ENCODE measurements at regions not wholly inside any gene's neighbourhood (a gene's known extent, or its start where the extent isn't known, plus 50 kb on each side); places are given as distances from the start of the nearest gene placed in this dataset.

DNA sequence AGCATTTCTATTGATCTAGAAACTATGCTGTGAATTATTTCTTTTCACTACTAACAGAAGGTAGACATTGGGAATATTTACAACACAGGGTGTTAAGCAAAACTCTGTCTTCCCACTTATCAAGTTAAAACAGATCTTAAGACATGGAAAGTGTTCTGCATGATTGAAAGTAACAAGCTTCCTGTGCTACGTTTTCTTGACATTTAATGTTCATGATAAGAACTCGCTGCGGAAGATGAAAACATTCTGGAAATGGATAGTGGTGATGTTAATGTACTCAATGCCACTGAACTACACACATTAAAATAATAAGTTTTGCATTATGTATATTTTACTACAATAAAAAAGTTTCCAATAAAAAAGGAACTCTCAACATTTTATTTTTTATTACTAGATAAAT is 74.4 kb upstream of the SCN7A start:
- Histone ChIP-seq H4K20me1 (ENCODE audit: insufficient read depth, low read length) (no peaks in the 10 kb centered on the region), H2AFZ (ENCODE audit: low read length) (no peak overlapping the region), H3K4me2 (ENCODE audit: low read length) (no peak overlapping the region), H3K79me2 (ENCODE audit: insufficient read depth, low read length) (no peaks in the 10 kb centered on the region), H3K9me2 (ENCODE audit: low read depth, low read length) (no peaks in the 10 kb centered on the region), H3K36me3 (ENCODE audit: insufficient read depth, low read length) (no peaks in the 10 kb centered on the region), H3K9ac (ENCODE audit: low read length) (no peak overlapping the region), H3F3A (ENCODE audit: insufficient read depth, low read length) (no peaks in the 10 kb centered on the region), H3K27me3 (ENCODE audit: insufficient read depth, low read length) (no peaks in the 10 kb centered on the region), H3K4me3 (ENCODE audit: low read depth, low read length, poor library complexity, severe bottlenecking) (no peak overlapping the region), H3K9me3 (ENCODE audit: low read length) (no peaks in the 10 kb centered on the region), H3K4me1 (ENCODE audit: insufficient read depth, low read length, severe bottlenecking) (no peaks in the 10 kb centered on the region), H3K27ac (ENCODE audit: low read depth, low read length, poor library complexity, severe bottlenecking) (no peak overlapping the region)
- TF ChIP-seq, protein P1, sequence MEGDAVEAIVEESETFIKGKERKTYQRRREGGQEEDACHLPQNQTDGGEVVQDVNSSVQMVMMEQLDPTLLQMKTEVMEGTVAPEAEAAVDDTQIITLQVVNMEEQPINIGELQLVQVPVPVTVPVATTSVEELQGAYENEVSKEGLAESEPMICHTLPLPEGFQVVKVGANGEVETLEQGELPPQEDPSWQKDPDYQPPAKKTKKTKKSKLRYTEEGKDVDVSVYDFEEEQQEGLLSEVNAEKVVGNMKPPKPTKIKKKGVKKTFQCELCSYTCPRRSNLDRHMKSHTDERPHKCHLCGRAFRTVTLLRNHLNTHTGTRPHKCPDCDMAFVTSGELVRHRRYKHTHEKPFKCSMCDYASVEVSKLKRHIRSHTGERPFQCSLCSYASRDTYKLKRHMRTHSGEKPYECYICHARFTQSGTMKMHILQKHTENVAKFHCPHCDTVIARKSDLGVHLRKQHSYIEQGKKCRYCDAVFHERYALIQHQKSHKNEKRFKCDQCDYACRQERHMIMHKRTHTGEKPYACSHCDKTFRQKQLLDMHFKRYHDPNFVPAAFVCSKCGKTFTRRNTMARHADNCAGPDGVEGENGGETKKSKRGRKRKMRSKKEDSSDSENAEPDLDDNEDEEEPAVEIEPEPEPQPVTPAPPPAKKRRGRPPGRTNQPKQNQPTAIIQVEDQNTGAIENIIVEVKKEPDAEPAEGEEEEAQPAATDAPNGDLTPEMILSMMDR (IDR thresholded peaks at IDR 0.05; ENCODE audit: low read length): no peak
- TF ChIP-seq EZH2 (IDR thresholded peaks at IDR 0.05; ENCODE audit: borderline replicate concordance, low read length): no peak

DNA sequence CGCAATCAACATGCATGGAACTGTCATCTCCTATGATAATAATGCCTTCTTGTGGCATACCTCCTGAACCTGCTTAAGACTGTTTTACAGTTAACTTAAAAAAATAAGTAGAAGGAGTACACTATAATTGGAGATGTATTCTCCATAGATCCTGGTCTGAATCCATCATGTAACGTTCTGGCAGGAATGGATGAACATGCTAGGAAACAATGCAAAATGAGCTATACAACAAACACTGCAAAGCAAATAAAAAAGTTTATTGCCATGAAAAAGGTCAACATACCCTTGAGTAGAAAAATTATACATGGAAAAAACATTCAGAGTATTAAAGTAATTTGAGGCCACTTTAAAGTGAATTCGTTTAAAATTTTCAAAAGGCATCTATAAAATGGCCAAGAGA is 71.5 kb upstream of the SCN7A start:
- Histone ChIP-seq H3K9ac (ENCODE audit: low read length) (no peak overlapping the region), H3K4me2 (ENCODE audit: low read length) (no peak overlapping the region), H3K4me1 (ENCODE audit: insufficient read depth, low read length, severe bottlenecking) (no peaks in the 10 kb centered on the region), H3K9me2 (ENCODE audit: low read depth, low read length) (no peaks in the 10 kb centered on the region), H4K20me1 (ENCODE audit: insufficient read depth, low read length) (no peaks in the 10 kb centered on the region), H3K4me3 (ENCODE audit: low read depth, low read length, poor library complexity, severe bottlenecking) (no peak overlapping the region), H3K36me3 (ENCODE audit: insufficient read depth, low read length) (no peaks in the 10 kb centered on the region), H3K27ac (ENCODE audit: low read depth, low read length, poor library complexity, severe bottlenecking) (no peak overlapping the region), H3F3A (ENCODE audit: insufficient read depth, low read length) (no peaks in the 10 kb centered on the region), H3K27me3 (ENCODE audit: insufficient read depth, low read length) (no peaks in the 10 kb centered on the region), H3K9me3 (ENCODE audit: low read length) (no peaks in the 10 kb centered on the region), H2AFZ (ENCODE audit: low read length) (no peak overlapping the region), H3K79me2 (ENCODE audit: insufficient read depth, low read length) (no peaks in the 10 kb centered on the region)
- no peak for TF ChIP-seq EZH2 (IDR thresholded peaks at IDR 0.05; ENCODE audit: borderline replicate concordance, low read length)
- TF ChIP-seq, protein P1 (IDR thresholded peaks at IDR 0.05; ENCODE audit: low read length): no peak

DNA sequence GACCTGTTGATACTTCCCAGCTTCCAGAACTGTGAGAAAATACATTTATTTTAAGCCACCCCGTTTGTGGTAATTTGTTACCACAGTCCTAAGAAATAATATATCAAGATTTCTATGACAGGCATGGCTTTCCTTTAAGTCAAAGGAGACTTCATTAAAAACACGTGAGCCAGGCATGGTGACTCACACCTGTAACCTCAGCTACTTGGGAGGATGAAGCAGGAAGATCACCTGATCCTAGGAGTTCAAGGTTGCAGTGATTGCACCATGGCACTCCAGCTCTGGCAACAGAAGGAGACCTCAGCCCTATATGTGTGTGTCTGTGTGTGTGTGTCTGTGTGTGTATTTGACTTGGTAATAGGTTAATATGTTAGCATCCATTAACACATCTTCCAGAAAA is 69.8 kb upstream of the SCN7A start:
- Histone ChIP-seq H3K4me3 (ENCODE audit: low read depth, low read length, poor library complexity, severe bottlenecking) (no peak overlapping the region), H3K9me2 (ENCODE audit: low read depth, low read length) (no peaks in the 10 kb centered on the region), H4K20me1 (ENCODE audit: insufficient read depth, low read length) (no peaks in the 10 kb centered on the region), H3K9ac (ENCODE audit: low read length) (no peak overlapping the region), H3K27me3 (ENCODE audit: insufficient read depth, low read length) (no peaks in the 10 kb centered on the region), H3F3A (ENCODE audit: insufficient read depth, low read length) (no peaks in the 10 kb centered on the region), H3K9me3 (ENCODE audit: low read length) (no peaks in the 10 kb centered on the region), H3K4me2 (ENCODE audit: low read length) (no peak overlapping the region), H3K36me3 (ENCODE audit: insufficient read depth, low read length) (no peaks in the 10 kb centered on the region), H3K4me1 (ENCODE audit: insufficient read depth, low read length, severe bottlenecking) (no peaks in the 10 kb centered on the region), H3K79me2 (ENCODE audit: insufficient read depth, low read length) (no peaks in the 10 kb centered on the region), H2AFZ (ENCODE audit: low read length) (no peak overlapping the region), H3K27ac (ENCODE audit: low read depth, low read length, poor library complexity, severe bottlenecking) (no peak overlapping the region)
- TF ChIP-seq, protein P1 (IDR thresholded peaks at IDR 0.05; ENCODE audit: low read length): no peak
- no peak for TF ChIP-seq EZH2 (IDR thresholded peaks at IDR 0.05; ENCODE audit: borderline replicate concordance, low read length)

Data from OCI-LY1 (cell line).